ENCODE measurements at regions not wholly inside any gene's neighbourhood (a gene's known extent, or its start where the extent isn't known, plus 50 kb on each side); places are given as distances from the start of the nearest gene placed in this dataset.

GRCh38 chr22:47734511-47734910, 972.1 kb downstream of the TBC1D22A start:
- Histone ChIP-seq H3K27me3 (ENCODE audit: control insufficient read depth, insufficient read depth, low read length) (no peaks in the 10 kb centered on the region), H4K20me1 (ENCODE audit: insufficient read depth, low read length) (no peaks in the 10 kb centered on the region), H4K8ac (ENCODE audit: low read depth in 2 of 2, low read length in 2 of 2) (no peak overlapping the region), H2AK9ac (replicated peaks; ENCODE audit: low read depth, low read length, poor library complexity) (no peak overlapping the region), H3K9me3 (ENCODE audit: control insufficient read depth, insufficient read depth, low read length) (peaks cover 34% of the 10 kb centered on the region), H3K79me1 (ENCODE audit: low read depth in 1 of 2, low read length in 2 of 2) (no peaks in the 10 kb centered on the region), H2BK120ac (ENCODE audit: low read depth, low read length) (no peak overlapping the region), H4K91ac (ENCODE audit: insufficient read depth, low read depth, low read length) (no peak overlapping the region), H3K56ac (ENCODE audit: extremely low read depth, insufficient read depth, low read length) (no peak overlapping the region), H3K4me3 (ENCODE audit: insufficient read depth, low read depth, low read length) (no peak overlapping the region), H3K14ac (replicated peaks; ENCODE audit: low read depth, low read length) (no peak overlapping the region), H3K27ac (ENCODE audit: insufficient read depth, low read length) (no peak overlapping the region), H2BK5ac (ENCODE audit: low read depth, low read length, poor library complexity, severe bottlenecking) (no peak overlapping the region), H2AFZ (replicated peaks; ENCODE audit: low read length, poor library complexity) (no peak overlapping the region), H3K9ac (ENCODE audit: low read depth, low read length) (no peak overlapping the region), H3K4me2 (ENCODE audit: low read depth, low read length) (no peak overlapping the region), H3K36me3 (ENCODE audit: control insufficient read depth, insufficient read depth, low read length) (no peaks in the 10 kb centered on the region), H3K9me1 (ENCODE audit: insufficient read depth, low read length) (no peaks in the 10 kb centered on the region), H3K23ac (ENCODE audit: low read depth, low read length) (no peak overlapping the region), H2BK20ac (ENCODE audit: low read depth, low read length) (no peak overlapping the region), H3K18ac (ENCODE audit: low read depth, low read length) (no peak overlapping the region), H2BK15ac (ENCODE audit: low read depth, low read length) (no peak overlapping the region), H2AK5ac (ENCODE audit: low read depth, low read length) (no peak overlapping the region), H3K4me1 (ENCODE audit: control insufficient read depth, insufficient read depth, low read length) (no peaks in the 10 kb centered on the region), H4K5ac (ENCODE audit: low read depth, low read length) (no peak overlapping the region), H3K4ac (ENCODE audit: low read depth, low read length) (no peak overlapping the region)
- DNase-seq (no peak), ATAC-seq (ENCODE audit: low read depth) (no peak)
- no TSS peak for BruUV-seq (replicated peaks)
- ChIA-PET POLR2A (ENCODE audit: unreplicated experiment) (no interaction called here), CTCF (no interaction called here)
- dilution Hi-C loops (cut with HindIII; ENCODE audit: low sequenced_read_pairs, unreplicated experiment): no loop called here
- TF ChIP-seq POLR2A (IDR thresholded peaks at IDR 0.05; ENCODE audit: low read depth, low read length) (no peak), MAFK (IDR thresholded peaks at IDR 0.05; ENCODE audit: low read depth, low read length) (no peak), USF2 (IDR thresholded peaks at IDR 0.05; ENCODE audit: low read depth, low read length) (no peak), MXI1 (IDR thresholded peaks at IDR 0.05; ENCODE audit: borderline replicate concordance, low read depth, low read length) (no peak), MAZ (IDR thresholded peaks at IDR 0.05; ENCODE audit: borderline replicate concordance, low read depth, low read length) (no peak), RAD21 (IDR thresholded peaks at IDR 0.05; ENCODE audit: low read length) (no peak), NFE2L2 (IDR thresholded peaks at IDR 0.05; ENCODE audit: low read depth, low read length) (no peak)
- intact Hi-C loops (cut with micrococcal nuclease): no loop called here
- in situ Hi-C loops (cut with MboI; ENCODE audit: low sequenced_read_pairs): no loop called here
- WGBS, 2 experiments (ENCODE audit: extremely low coverage in 2 of 2, insufficient read length in 1 of 2): 54% methylated on average over 5 of the region's 7 CpGs; no CpG with 5 or more reads in 1 of the 2 experiments

Data from IMR-90 (cell line).